GM18498 (cell line): ENCODE measurements at regions not wholly inside any gene's neighbourhood (a gene's known extent, or its start where the extent isn't known, plus 50 kb on each side); places are given as distances from the start of the nearest gene placed in this dataset.
"Not testable (repeated sequence)": the region's sequence is repeated elsewhere in the genome, so short reads cannot be mapped to it uniquely, and the experiment has no call there.

Source experiments
- ATAC-seq: cut with Tn5 transposase; IDR thresholded peaks from one replicate; pipeline ENCODE4 v1.9.1; 2021; ENCODE audit warnings: mild to moderate bottlenecking, moderate library complexity; ENCODE audit not compliant: unreplicated experiment

- ATAC-seq = no peak
These were observed 50.2 kb upstream of the PLET1 start for GRCh38 chr11:112310848-112311247.

GRCh38 chr11:112315057-112315720 is 54.5 kb upstream of the PLET1 start:
- no peak for ATAC-seq

- no peak for ATAC-seq
These were observed 55.4 kb upstream of the PLET1 start for GRCh38 chr11:112315861-112316739.

DNA sequence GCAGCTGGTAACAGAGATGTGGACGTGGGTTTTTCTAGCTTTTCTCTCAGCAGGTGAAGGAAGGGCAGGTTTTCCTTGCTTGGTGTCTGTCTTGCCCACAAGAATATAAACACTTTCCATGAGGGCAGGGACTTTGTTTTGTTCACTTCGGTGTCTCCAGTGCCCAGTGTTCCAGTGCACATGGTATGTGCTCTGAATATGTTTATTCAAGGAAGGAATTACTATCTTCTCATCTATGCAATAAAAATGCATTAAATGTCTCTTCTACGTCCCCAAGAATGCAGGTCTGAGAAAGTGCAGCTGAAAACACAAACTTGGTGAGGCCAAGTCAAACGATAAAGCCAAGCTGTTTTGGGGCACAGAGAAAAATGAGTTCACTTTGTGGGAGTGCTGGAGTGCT is 56.3 kb upstream of the PLET1 start:
- no peak for ATAC-seq

DNA sequence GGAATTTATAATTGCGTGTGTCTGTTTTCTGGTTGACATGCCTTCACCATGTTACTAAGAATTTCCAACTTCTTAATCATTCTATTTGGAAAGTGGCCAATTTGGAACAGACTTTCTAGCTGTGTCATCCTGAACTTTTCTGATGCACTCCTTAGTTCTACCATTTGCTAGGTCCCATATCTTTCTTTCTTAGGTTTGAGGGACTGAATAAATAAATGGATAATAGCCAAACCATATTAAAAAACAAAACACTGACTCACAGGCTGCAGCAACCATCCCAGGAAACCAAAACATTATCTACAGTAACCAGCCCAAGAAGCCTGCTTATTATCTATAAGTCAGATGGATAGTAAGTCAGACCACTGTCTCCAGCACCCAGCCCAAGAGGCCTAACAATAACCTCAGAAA is 57.5 kb upstream of the PLET1 start:
- no peak for ATAC-seq

DNA sequence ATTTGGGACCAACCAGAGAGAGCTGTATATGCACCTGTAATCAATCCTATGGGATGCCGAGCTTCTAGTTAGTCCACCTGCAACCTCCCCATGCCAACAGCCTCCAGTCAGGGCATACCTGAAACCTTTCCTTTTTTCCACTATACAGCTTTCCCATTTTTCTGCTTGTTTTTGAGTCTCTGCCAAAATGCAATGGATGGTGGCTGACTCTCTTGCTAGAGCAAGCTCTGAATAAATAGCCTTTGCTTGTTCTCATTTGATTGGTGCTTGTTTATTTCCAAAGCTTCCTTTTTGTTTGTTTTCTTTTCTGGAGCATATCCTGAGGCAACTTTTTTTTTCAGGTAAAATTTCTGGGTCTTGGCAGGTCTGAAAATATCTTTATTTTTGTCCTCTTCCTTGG is 58.0 kb upstream of the PLET1 start:
- ATAC-seq = no peak

GRCh38 chr11:112320668-112321067 is 60.0 kb upstream of the PLET1 start:
- no peak for ATAC-seq

- ATAC-seq = no peak
These were observed 61.0 kb upstream of the PLET1 start for GRCh38 chr11:112321501-112322172.

GRCh38 chr11:112322173-112322790 is 61.6 kb upstream of the PLET1 start:
- no peak for ATAC-seq

DNA sequence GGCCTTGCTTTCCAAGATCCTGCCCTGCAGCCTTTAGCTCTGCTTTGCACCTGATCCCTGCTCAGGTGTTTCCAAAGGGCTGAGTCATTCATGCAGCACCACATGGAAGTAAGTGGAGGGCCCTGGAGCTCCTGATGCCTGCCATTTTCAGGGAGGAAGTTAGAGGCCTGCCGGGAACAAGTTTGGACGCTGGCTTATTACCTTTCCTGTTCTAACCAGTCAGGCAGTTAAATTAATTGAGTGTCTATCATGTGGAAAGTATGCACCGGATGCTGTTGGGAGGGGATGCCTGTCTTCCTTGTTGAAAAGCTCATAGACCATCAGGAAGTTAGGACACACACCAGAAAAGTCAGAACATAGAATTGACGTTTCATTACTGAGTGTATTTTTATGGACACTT is 73.7 kb upstream of the PLET1 start:
- ATAC-seq = no peak

DNA sequence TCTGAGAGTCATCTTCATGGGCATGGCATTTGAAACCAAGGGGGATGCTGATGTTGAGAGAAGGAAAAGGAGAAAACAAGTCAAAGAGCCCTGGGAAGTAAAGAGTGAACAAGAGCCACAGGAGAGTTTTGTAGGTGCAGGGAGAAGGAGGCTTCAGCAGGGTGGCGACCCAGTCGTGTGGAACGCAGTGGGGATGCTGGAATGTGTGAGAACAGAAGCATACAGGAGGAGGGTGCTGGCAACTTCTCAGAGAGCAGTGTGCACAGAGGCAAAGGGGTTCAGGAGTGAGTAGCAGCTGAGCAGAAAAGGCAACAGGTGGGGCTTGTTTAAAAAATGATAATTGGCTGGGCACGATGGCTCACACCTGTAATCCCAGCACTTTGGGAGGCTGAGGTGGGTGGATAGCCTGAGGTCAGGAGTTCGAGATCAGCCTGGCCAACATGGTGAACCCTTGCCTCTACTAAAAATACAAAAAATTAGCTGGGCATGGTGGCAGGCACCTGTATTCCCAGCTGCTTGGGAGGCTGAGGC is 75.8 kb upstream of the PLET1 start:
- ATAC-seq = no peak

DNA sequence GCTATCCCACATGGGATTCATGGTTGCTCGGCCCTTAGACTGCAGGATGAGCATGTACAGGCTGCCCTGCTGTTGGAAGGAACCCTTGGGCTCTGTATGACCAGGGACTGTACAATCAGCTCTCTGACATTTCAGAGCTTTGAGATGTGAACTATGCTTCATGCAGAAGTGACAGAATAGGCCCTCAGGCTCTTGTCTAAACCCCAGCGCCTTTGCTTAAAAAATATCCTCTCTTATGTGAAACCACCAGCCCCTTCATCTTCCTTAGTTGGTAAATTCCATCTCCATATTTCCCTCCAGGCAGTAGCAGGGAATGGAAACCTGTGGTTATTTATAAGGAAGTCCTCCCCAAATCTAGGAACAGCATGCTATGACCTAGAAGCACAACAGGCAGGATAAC is 78.9 kb upstream of the PLET1 start:
- ATAC-seq = no peak

DNA sequence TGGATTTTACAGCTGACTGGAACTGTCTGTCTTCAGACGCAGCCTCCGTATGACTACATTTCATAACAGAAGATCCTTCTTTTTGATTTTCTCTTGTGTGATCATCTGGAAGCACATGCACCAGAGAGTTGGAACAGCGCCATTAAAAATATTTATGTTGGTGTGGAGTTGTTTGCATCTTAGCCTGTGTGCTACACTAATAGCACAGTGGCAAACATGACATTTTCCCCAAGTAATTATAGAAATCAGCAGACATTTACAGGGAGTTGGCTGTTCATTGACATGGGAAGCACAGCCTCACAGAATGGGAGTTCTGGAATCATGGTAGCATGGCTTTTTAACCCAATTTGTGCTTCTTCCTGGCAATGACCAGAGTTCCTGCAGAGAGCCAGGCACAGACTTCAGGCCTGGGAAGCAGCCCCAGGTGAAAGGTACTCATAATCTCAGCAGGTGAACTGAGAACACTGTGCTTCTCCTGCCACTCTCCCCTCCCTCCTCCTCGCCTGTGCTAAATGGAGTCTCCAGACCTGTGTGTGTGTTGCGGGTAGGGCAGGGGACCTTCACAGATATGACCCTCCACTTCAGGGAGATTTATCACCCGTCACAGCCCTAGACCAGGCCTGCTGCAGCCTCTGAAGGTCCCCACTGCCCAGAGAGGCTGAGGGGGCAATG is 82.8 kb upstream of the PLET1 start:
- ATAC-seq = no peak

DNA sequence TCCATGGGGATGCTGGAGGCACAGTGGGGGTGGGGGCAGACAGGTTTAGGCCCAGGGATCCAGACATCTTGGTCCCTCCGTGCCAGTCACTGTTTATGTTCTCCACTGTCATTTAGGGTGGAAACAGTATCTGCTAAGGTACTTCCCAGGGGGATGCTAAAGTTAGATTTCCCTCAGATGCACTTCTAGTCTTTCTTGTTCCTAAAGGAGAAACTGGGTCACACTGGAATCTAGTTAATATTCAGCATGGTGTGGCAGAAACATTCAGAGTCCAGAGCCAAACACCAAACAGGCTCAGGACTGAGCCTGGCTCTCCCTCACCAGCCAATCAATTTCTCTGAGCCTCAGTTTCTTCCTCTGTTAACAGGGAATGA is 83.4 kb upstream of the PLET1 start:
- no peak for ATAC-seq

DNA sequence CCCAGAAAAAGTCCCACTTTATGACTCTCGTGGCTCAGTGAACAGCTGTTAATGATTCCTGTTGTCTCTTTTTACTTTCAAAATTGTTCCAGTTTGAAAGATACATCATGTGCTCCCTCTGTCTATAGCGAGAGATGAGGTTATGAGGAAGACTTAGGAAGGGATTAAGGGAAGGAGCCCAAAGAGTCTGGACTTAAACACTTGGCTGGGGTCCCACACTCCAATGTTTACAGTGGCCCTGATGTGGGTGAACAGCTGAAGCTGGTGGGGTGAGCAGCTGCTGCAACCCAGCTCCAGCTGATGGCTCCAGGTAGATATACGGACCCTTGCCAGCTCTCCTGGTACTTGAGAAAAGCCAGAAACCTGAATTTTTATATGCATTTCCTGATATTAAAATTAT is 84.5 kb upstream of the PLET1 start:
- ATAC-seq = no peak

DNA sequence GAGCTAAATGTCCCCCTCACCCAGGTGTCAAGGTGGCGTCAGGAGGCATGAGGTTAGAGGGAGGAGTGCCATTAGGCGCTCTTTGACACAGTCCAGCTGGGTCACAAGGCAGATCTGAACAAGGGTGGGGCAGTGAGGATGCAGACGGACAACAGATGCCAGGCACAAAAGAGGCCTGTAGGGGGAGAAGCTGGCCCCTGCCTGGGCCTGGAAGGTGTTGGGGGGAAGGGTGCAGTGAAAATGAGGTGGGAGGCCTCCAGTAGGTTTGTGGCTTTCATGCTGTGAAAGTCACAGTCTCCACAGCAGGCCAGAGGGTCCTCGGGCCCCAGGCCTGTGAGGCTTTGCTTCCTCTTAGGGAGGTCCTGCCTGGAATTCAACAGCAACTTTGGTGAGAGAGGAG is 85.0 kb upstream of the PLET1 start:
- no peak for ATAC-seq

- ATAC-seq = no peak
These were observed 85.9 kb upstream of the PLET1 start for GRCh38 chr11:112346586-112346985.

- no peak for ATAC-seq
These were observed 87.9 kb upstream of the PLET1 start for GRCh38 chr11:112348480-112349029.

- not testable (repeated sequence) for ATAC-seq
These were observed 90.8 kb upstream of the PLET1 start for GRCh38 chr11:112351423-112351822.

- ATAC-seq = no peak
These were observed 92.2 kb upstream of the PLET1 start for GRCh38 chr11:112352907-112353306.
